IMR-90 (cell line): ENCODE measurements at regions not wholly inside any gene's neighbourhood (a gene's known extent, or its start where the extent isn't known, plus 50 kb on each side); places are given as distances from the start of the nearest gene placed in this dataset.
A peak's percentile ranks its signal among the peaks of the same experiment; 100 is the strongest.

ENCODE experiments used
- ATAC-seq: fragments of 200-7000 bp; cut with Tn5 transposase; 2 replicates; pipeline ENCODE4 v1.9.1; 2020; ENCODE audit warnings: low read depth, mild to moderate bottlenecking, moderate library complexity
- BruUV-seq: library from RNA; stranded (reverse); fragments of 400-500 nt; replicated peaks from 2 replicates; lab custom pipeline; 2021; lab: Mats Ljungman, UMichigan
- CTCF ChIA-PET: fragments of 300-600 bp; formaldehyde crosslinking; extraction: SDS; loops from one replicate; lab custom pipeline; 2021; ENCODE audit warnings: antibody characterized with exemption; lab: Yijun Ruan, JAX
- POLR2A ChIA-PET: fragments of 300-600 bp; sonication (Branson Sonifier 250); formaldehyde crosslinking; loops from one replicate; lab custom pipeline; 2022; ENCODE audit warnings: antibody characterized with exemption; ENCODE audit not compliant: unreplicated experiment; lab: Charles Lee
- DNase-seq: peaks from one replicate; pipeline ENCODE4 v3.0.0; 2013
- H2AFZ ChIP-seq: replicated peaks from 2 replicates; pipeline ENCODE3; 2013; ENCODE audit warnings: low read length, mild to moderate bottlenecking; ENCODE audit not compliant: poor library complexity
- H2AK5ac ChIP-seq: 2 replicates; pipeline ENCODE4 v1.6.1; 2013; ENCODE audit warnings: low read depth, low read length, inconsistent platforms
- H2AK9ac ChIP-seq: replicated peaks from 2 replicates; pipeline ENCODE3; 2013; ENCODE audit warnings: mild to moderate bottlenecking, low read depth, low read length, moderate library complexity; ENCODE audit not compliant: poor library complexity
- H2BK120ac ChIP-seq: 2 replicates; pipeline ENCODE4 v1.6.1; 2013; ENCODE audit warnings: low read depth, low read length, inconsistent platforms
- H2BK15ac ChIP-seq: 3 replicates; pipeline ENCODE4 v1.6.1; 2013; ENCODE audit warnings: low read depth, low read length, inconsistent platforms
- H2BK20ac ChIP-seq: 2 replicates; pipeline ENCODE4 v1.6.1; 2013; ENCODE audit warnings: low read depth, mild to moderate bottlenecking, inconsistent platforms, low read length, moderate library complexity
- H2BK5ac ChIP-seq: 2 replicates; pipeline ENCODE4 v1.6.1; 2013; ENCODE audit warnings: mild to moderate bottlenecking, low read depth, low read length, inconsistent platforms; ENCODE audit not compliant: poor library complexity, severe bottlenecking
- H3K14ac ChIP-seq: replicated peaks from 2 replicates; pipeline ENCODE4 v1.6.1; 2013; ENCODE audit warnings: low read depth, low read length, inconsistent platforms
- H3K18ac ChIP-seq: 2 replicates; pipeline ENCODE4 v1.6.1; 2013; ENCODE audit warnings: low read depth, low read length, control low read depth
- H3K23ac ChIP-seq: 2 replicates; pipeline ENCODE4 v1.6.1; 2013; ENCODE audit warnings: low read depth, low read length, inconsistent platforms
- H3K27ac ChIP-seq: 2 replicates; pipeline ENCODE4 v1.5.1; 2013; ENCODE audit warnings: mild to moderate bottlenecking, control low read depth, low read length; ENCODE audit not compliant: insufficient read depth
- H3K27me3 ChIP-seq: 2 replicates; pipeline ENCODE4 v1.6.1; 2013; ENCODE audit warnings: low read length; ENCODE audit not compliant: control insufficient read depth, insufficient read depth
- H3K36me3 ChIP-seq: 2 replicates; pipeline ENCODE4 v1.6.1; 2013; ENCODE audit warnings: low read length, mixed read lengths; ENCODE audit not compliant: control insufficient read depth, insufficient read depth
- H3K4ac ChIP-seq: 2 replicates; pipeline ENCODE4 v1.6.1; 2013; ENCODE audit warnings: low read depth, low read length, inconsistent platforms
- H3K4me1 ChIP-seq: 2 replicates; pipeline ENCODE4 v1.6.1; 2013; ENCODE audit warnings: low read length, mixed read lengths; ENCODE audit not compliant: control insufficient read depth, insufficient read depth
- H3K4me2 ChIP-seq: 2 replicates; pipeline ENCODE4 v1.6.1; 2013; ENCODE audit warnings: low read depth, mild to moderate bottlenecking, control low read depth, low read length, moderate library complexity
- H3K4me3 ChIP-seq: 2 replicates; pipeline ENCODE4 v1.5.1; 2013; ENCODE audit warnings: low read depth, mild to moderate bottlenecking, control low read depth, low read length, moderate library complexity; ENCODE audit not compliant: insufficient read depth
- H3K56ac ChIP-seq: 2 replicates; pipeline ENCODE4 v1.6.1; 2013; ENCODE audit warnings: low read length, inconsistent platforms; ENCODE audit not compliant: insufficient read depth; ENCODE audit errors: extremely low read depth
- H3K79me1 ChIP-seq, 2 experiments: 2 replicates each; pipeline ENCODE4 v1.6.1; 2013; ENCODE audit warnings: low read length in 2 of 2, inconsistent platforms in 1 of 2, low read depth in 1 of 2
- H3K9ac ChIP-seq: 2 replicates; pipeline ENCODE4 v1.6.1; 2013; ENCODE audit warnings: low read depth, low read length, control low read depth
- H3K9me1 ChIP-seq: 2 replicates; pipeline ENCODE4 v1.6.1; 2013; ENCODE audit warnings: low read length, inconsistent platforms; ENCODE audit not compliant: insufficient read depth
- H3K9me3 ChIP-seq: 2 replicates; pipeline ENCODE4 v1.6.1; 2013; ENCODE audit warnings: low read length; ENCODE audit not compliant: control insufficient read depth, insufficient read depth
- H4K20me1 ChIP-seq: 2 replicates; pipeline ENCODE4 v1.6.1; 2013; ENCODE audit warnings: low read length, inconsistent platforms; ENCODE audit not compliant: insufficient read depth
- H4K5ac ChIP-seq: 2 replicates; pipeline ENCODE4 v1.6.1; 2013; ENCODE audit warnings: mild to moderate bottlenecking, low read depth, low read length, control low read depth
- H4K8ac ChIP-seq, 2 experiments: 2 replicates each; pipeline ENCODE4 v1.6.1; 2013; ENCODE audit warnings: low read depth in 2 of 2, low read length in 2 of 2, control low read depth in 1 of 2, inconsistent platforms in 1 of 2
- H4K91ac ChIP-seq: 2 replicates; pipeline ENCODE4 v1.6.1; 2013; ENCODE audit warnings: low read depth, low read length, inconsistent platforms; ENCODE audit not compliant: insufficient read depth
- MXI1 ChIP-seq: IDR thresholded peaks from 2 replicates; pipeline ENCODE4 v1.6.1; 2012; ENCODE audit warnings: low read depth, mild to moderate bottlenecking, low read length, moderate library complexity, borderline replicate concordance
- WGBS, 2 experiments: methylation state at CpG; one replicate each; pipeline versions ENCODE4 v1.1.5 to v1.1.7; 2013; ENCODE audit warnings: missing lambda C conversion rate in 2 of 2; ENCODE audit not compliant: insufficient read length in 1 of 2; ENCODE audit errors: extremely low coverage in 2 of 2; 5-methylcytosine and 5-hydroxymethylcytosine counted together
- dilution Hi-C: fragments of 300-500 bp; cut with HindIII; formaldehyde crosslinking; loops from one replicate; pipeline ENCODE4 v1.14.3; 2018; ENCODE audit warnings: low sequenced_read_pairs; ENCODE audit not compliant: unreplicated experiment
- in situ Hi-C: fragments of 300-500 bp; cut with MboI; formaldehyde crosslinking; loops from 3 replicates; pipeline ENCODE4 v1.14.3; 2019; ENCODE audit warnings: low sequenced_read_pairs, inconsistent platforms, mixed read lengths
- intact Hi-C: fragments of 100-400 bp; cut with micrococcal nuclease; formaldehyde crosslinking; loops from 2 replicates; pipeline ENCODE4 v1.10.0; 2022
- TF ChIP-seq, protein P1 (sequence below): fragments of 150-350 bp; IDR thresholded peaks from 2 replicates; pipeline ENCODE4 v1.6.1; 2017; ENCODE audit warnings: mild to moderate bottlenecking, antibody characterized with exemption, low read length, low read depth

- Histone ChIP-seq H3K36me3 (no peaks in the 10 kb centered on the region), H3K4ac (no peak overlapping the region), H3K14ac (no peak overlapping the region), H2BK5ac (no peak overlapping the region), H2BK20ac (no peak overlapping the region), H2BK15ac (no peak overlapping the region), H2AK5ac (no peak overlapping the region), H3K23ac (no peak overlapping the region), H2AFZ (no peak overlapping the region), H4K91ac (no peak overlapping the region), H2AK9ac (no peak overlapping the region), H3K4me1 (no peaks in the 10 kb centered on the region; the same call in 1 of the 2 replicates), H4K5ac (no peak overlapping the region), H3K27ac (no peak overlapping the region), H3K4me2 (no peak overlapping the region), H3K9ac (no peak overlapping the region), H3K56ac (no peak overlapping the region), H3K9me1 (no peaks in the 10 kb centered on the region), H3K9me3 (no peaks in the 10 kb centered on the region), H3K79me1 (no peaks in the 10 kb centered on the region), H4K20me1 (peaks cover 5% of the 10 kb centered on the region; the same call in 1 of the 2 replicates), H3K18ac (no peak overlapping the region), H3K27me3 (peaks cover 52% of the 10 kb centered on the region), H2BK120ac (no peak overlapping the region), H4K8ac (no peak overlapping the region), H3K4me3 (no peak overlapping the region)
- ATAC-seq = no peak
- ChIA-PET POLR2A (no interaction called here), CTCF (interaction anchor here (0.7 kb wide), 1 partner anchor 56 kb away, joined by 3 read pairs; no protein-coding TSS in a partner anchor)
- in situ Hi-C loops = loop anchor here (25.0 kb wide), 2 partner anchors 453 to 653 kb away; partner anchors contain the start of genes NIFK and RNU4ATAC
- dilution Hi-C loops = no loop called here
- 60% methylated on average over 1 of the region's 15 CpGs; no CpG with 5 or more reads in 1 of the 2 experiments for WGBS, 2 experiments
- DNase-seq = no peak
- no TSS peak for BruUV-seq
- TF ChIP-seq MXI1 = no peak
- TF ChIP-seq, protein P1, sequence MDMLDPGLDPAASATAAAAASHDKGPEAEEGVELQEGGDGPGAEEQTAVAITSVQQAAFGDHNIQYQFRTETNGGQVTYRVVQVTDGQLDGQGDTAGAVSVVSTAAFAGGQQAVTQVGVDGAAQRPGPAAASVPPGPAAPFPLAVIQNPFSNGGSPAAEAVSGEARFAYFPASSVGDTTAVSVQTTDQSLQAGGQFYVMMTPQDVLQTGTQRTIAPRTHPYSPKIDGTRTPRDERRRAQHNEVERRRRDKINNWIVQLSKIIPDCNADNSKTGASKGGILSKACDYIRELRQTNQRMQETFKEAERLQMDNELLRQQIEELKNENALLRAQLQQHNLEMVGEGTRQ = peak; percentile 48; the same call in 1 of the 2 replicates
- intact Hi-C loops = no loop called here
Observed at GRCh38 chr2:121084130-121084680, 200.8 kb downstream of the TFCP2L1 start.
